HG02571 (cell line): ENCODE measurements at regions not wholly inside any gene's neighbourhood (a gene's known extent, or its start where the extent isn't known, plus 50 kb on each side); places are given as distances from the start of the nearest gene placed in this dataset.

ENCODE experiments used
- ATAC-seq: cut with Tn5 transposase; IDR thresholded peaks from one replicate; pipeline ENCODE4 v1.9.1; 2021; ENCODE audit warnings: mild to moderate bottlenecking, moderate library complexity; ENCODE audit not compliant: unreplicated experiment

- ATAC-seq = no peak
Measured at GRCh38 chr7:18200266-18200665, 172.6 kb upstream of the PRPS1L1 start.

- ATAC-seq = no peak
Measured at GRCh38 chr7:18200855-18201254, 173.2 kb upstream of the PRPS1L1 start.

- ATAC-seq = no peak
Measured at GRCh38 chr7:18201350-18201749, 173.7 kb upstream of the PRPS1L1 start.

GRCh38 chr7:18202315-18203045 lies 174.8 kb upstream of the PRPS1L1 start:
- no peak for ATAC-seq

GRCh38 chr7:18206331-18206730 lies 178.7 kb upstream of the PRPS1L1 start:
- ATAC-seq = no peak

- ATAC-seq = no peak
Measured at GRCh38 chr7:18208921-18209320, 181.3 kb upstream of the PRPS1L1 start.

- ATAC-seq = no peak
Measured at GRCh38 chr7:18210377-18210776, 182.7 kb upstream of the PRPS1L1 start.

- ATAC-seq = no peak
Measured at GRCh38 chr7:18210788-18211187, 183.1 kb upstream of the PRPS1L1 start.

GRCh38 chr7:18212308-18212707 lies 184.7 kb upstream of the PRPS1L1 start:
- no peak for ATAC-seq

GRCh38 chr7:18212758-18213157 lies 185.1 kb upstream of the PRPS1L1 start:
- ATAC-seq = no peak

- no peak for ATAC-seq
Measured at GRCh38 chr7:18213652-18214051, 186.0 kb upstream of the PRPS1L1 start.

- no peak for ATAC-seq
Measured at GRCh38 chr7:18216270-18216669, 188.6 kb upstream of the PRPS1L1 start.

- ATAC-seq = no peak
Measured at GRCh38 chr7:18221377-18222293, 194.0 kb upstream of the PRPS1L1 start.

GRCh38 chr7:18222636-18223035 lies 195.0 kb upstream of the PRPS1L1 start:
- no peak for ATAC-seq

- no peak for ATAC-seq
Measured at GRCh38 chr7:18224138-18224537, 196.5 kb upstream of the PRPS1L1 start.

GRCh38 chr7:18225067-18225466 lies 197.4 kb upstream of the PRPS1L1 start:
- ATAC-seq = no peak

- ATAC-seq = no peak
Measured at GRCh38 chr7:18226598-18226997, 199.0 kb upstream of the PRPS1L1 start.

- ATAC-seq = no peak
Measured at GRCh38 chr7:18228686-18229085, 201.0 kb upstream of the PRPS1L1 start.

GRCh38 chr7:18230271-18230670 lies 202.6 kb upstream of the PRPS1L1 start:
- ATAC-seq = no peak

GRCh38 chr7:18231854-18232253 lies 204.2 kb upstream of the PRPS1L1 start:
- no peak for ATAC-seq

- ATAC-seq = no peak
Measured at GRCh38 chr7:18234519-18234918, 206.9 kb upstream of the PRPS1L1 start.

- no peak for ATAC-seq
Measured at GRCh38 chr7:18235819-18236218, 208.2 kb upstream of the PRPS1L1 start.
